ENCODE measurements at regions not wholly inside any gene's neighbourhood (a gene's known extent, or its start where the extent isn't known, plus 50 kb on each side); places are given as distances from the start of the nearest gene placed in this dataset.
"Not testable (repeated sequence)": the region's sequence is repeated elsewhere in the genome, so short reads cannot be mapped to it uniquely, and the experiment has no call there.

GRCh38 chr3:139187154-139187553, 142.5 kb upstream of the PRR23C start:
- no peaks in the 10 kb centered on the region for H3K36me3 ChIP-seq
- no peak for TF ChIP-seq POLR2A (IDR thresholded peaks at IDR 0.05)
- TF ChIP-seq POLR2AphosphoS5 (IDR thresholded peaks at IDR 0.05): no peak
- no peak for TF ChIP-seq CTCF (IDR thresholded peaks at IDR 0.05)
- no peak for DNase-seq (ENCODE audit: low spot score in 2 of 2)
- H3K9me3 ChIP-seq: no peaks in the 10 kb centered on the region
- H3K27ac ChIP-seq: no peak overlapping the region
- no peak overlapping the region for H3K4me3 ChIP-seq
- no peaks in the 10 kb centered on the region for H3K27me3 ChIP-seq
- no peaks in the 10 kb centered on the region for H3K4me1 ChIP-seq
- intact Hi-C loops (cut with DNase I; ENCODE audit: low total_unique reads): no loop called here

GRCh38 chr3:139187648-139188047, 143.0 kb upstream of the PRR23C start:
- Histone ChIP-seq H3K27me3 (no peaks in the 10 kb centered on the region), H3K4me3 (no peak overlapping the region), H3K36me3 (no peaks in the 10 kb centered on the region), H3K4me1 (no peaks in the 10 kb centered on the region), H3K9me3 (no peaks in the 10 kb centered on the region), H3K27ac (no peak overlapping the region)
- intact Hi-C loops (cut with DNase I; ENCODE audit: low total_unique reads): no loop called here
- TF ChIP-seq POLR2A (IDR thresholded peaks at IDR 0.05): no peak
- TF ChIP-seq CTCF (IDR thresholded peaks at IDR 0.05): no peak
- no peak for TF ChIP-seq POLR2AphosphoS5 (IDR thresholded peaks at IDR 0.05)
- no peak for DNase-seq (ENCODE audit: low spot score in 2 of 2)

GRCh38 chr3:139189943-139190342, 145.3 kb upstream of the PRR23C start:
- Histone ChIP-seq H3K4me3 (no peak overlapping the region), H3K36me3 (no peaks in the 10 kb centered on the region), H3K4me1 (no peaks in the 10 kb centered on the region), H3K27ac (no peak overlapping the region), H3K9me3 (no peaks in the 10 kb centered on the region), H3K27me3 (no peaks in the 10 kb centered on the region)
- intact Hi-C loops (cut with DNase I; ENCODE audit: low total_unique reads): no loop called here
- DNase-seq (ENCODE audit: low spot score in 2 of 2): no peak
- TF ChIP-seq POLR2A (IDR thresholded peaks at IDR 0.05): no peak
- no peak for TF ChIP-seq POLR2AphosphoS5 (IDR thresholded peaks at IDR 0.05)
- TF ChIP-seq CTCF (IDR thresholded peaks at IDR 0.05): no peak

GRCh38 chr3:139194421-139194820, 149.4 kb upstream of the MRPS22 start:
- DNase-seq (ENCODE audit: low spot score in 2 of 2); H3K36me3 ChIP-seq; H3K4me1 ChIP-seq; intact Hi-C loops (cut with DNase I; ENCODE audit: low total_unique reads); H3K27me3 ChIP-seq; H3K27ac ChIP-seq; H3K9me3 ChIP-seq; H3K4me3 ChIP-seq: not testable (repeated sequence)

GRCh38 chr3:139196146-139196545, 147.7 kb upstream of the MRPS22 start:
- H3K9me3 ChIP-seq; H3K27ac ChIP-seq; intact Hi-C loops (cut with DNase I; ENCODE audit: low total_unique reads); H3K27me3 ChIP-seq; H3K4me1 ChIP-seq; DNase-seq (ENCODE audit: low spot score in 2 of 2); H3K4me3 ChIP-seq; H3K36me3 ChIP-seq: not testable (repeated sequence)

GRCh38 chr3:139197251-139197650, 146.6 kb upstream of the MRPS22 start:
- intact Hi-C loops (cut with DNase I; ENCODE audit: low total_unique reads): no loop called here
- TF ChIP-seq POLR2AphosphoS5 (IDR thresholded peaks at IDR 0.05) (no peak), POLR2A (IDR thresholded peaks at IDR 0.05) (no peak), CTCF (IDR thresholded peaks at IDR 0.05) (no peak)
- Histone ChIP-seq H3K27ac (no peak overlapping the region), H3K4me1 (no peaks in the 10 kb centered on the region), H3K4me3 (no peak overlapping the region), H3K27me3 (no peaks in the 10 kb centered on the region), H3K9me3 (peaks cover 4 to 5% of the 10 kb centered on the region in 2 donors), H3K36me3 (no peaks in the 10 kb centered on the region)
- DNase-seq (ENCODE audit: low spot score in 2 of 2): no peak
